GM19328 (cell line): ENCODE measurements at regions not wholly inside any gene's neighbourhood (a gene's known extent, or its start where the extent isn't known, plus 50 kb on each side); places are given as distances from the start of the nearest gene placed in this dataset.

Source experiments
- ATAC-seq: cut with Tn5 transposase; IDR thresholded peaks from one replicate; pipeline ENCODE4 v1.9.1; 2021; ENCODE audit warnings: mild to moderate bottlenecking, moderate library complexity; ENCODE audit not compliant: unreplicated experiment

DNA sequence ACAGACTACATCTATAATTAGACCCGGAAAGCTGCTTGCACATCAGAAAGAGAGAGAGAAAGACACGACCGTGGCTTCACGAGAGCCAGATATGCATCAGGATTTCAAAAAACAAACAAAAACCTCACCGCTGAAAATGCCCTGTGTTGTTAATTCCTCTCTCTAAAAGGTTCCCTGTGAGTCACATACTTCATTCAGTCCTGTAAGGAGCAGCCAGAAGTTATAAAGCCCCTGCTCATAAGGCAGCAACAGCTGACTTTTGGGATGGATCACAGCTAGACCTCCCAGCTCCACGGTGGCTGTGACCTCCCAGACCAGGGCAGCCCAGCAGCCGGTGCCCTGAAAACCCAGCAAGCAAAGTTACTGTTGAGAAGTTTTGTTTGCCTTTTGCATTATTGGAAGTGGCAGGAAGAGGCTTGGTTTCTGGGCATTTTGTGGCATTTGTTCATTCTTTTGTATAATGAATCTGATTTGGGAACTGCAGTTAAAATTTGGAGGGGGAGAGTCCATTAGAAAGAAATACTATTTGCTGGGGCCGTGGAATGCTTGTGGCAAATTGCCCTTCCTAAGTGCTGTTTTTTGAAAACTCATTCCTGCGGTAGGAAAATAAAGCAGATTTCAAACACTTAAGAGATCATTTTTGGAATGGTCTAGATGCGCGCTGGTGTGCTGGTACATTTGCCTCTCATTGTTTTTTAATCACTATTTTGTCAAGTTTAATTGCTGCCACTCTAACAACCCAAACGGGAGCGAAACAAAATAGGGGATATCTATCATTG lies 520.4 kb downstream of the BCOR start:
- ATAC-seq: no peak

DNA sequence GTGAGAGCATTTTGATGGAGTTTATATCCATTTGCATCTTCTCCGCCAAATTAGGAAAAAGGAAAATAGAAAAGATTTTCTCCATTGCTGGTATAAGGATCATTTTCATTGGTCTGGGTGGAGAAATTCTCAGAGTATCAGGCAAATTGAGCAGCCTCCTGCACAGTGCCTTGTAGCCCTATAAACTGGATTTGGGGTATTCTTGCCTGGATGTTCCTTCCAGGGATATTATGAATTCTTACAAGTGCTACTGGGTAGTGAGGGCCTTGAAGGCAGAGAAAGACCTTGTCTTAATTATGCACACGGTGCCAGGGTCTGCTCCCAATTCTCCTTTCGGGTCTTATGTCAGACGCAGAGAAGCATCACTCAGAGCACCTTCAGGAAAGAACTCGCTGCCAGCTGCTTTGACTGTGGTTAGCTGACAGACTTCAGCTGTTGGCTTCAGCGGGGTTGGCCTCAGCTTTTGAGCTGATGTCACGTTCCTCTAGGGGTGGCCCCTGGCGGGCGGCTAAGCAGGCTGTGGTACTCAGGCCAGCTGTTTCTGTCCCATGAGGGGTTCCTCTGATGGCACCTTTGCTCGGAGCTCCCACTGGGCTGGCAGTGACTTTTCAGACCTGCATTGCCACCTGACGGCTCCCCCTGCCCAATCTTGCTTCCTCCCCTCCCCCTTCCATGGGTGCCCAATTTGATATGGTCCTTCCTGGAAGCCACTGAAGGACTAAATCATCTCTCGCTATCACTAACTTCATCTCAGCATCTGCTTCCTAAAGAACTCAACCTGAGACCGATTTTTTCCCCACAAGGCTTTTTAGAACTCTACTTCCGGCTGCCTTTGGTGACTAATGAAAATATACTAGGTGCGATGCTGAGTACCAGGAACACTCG lies 519.5 kb downstream of the BCOR start:
- ATAC-seq: peak; percentile 79

DNA sequence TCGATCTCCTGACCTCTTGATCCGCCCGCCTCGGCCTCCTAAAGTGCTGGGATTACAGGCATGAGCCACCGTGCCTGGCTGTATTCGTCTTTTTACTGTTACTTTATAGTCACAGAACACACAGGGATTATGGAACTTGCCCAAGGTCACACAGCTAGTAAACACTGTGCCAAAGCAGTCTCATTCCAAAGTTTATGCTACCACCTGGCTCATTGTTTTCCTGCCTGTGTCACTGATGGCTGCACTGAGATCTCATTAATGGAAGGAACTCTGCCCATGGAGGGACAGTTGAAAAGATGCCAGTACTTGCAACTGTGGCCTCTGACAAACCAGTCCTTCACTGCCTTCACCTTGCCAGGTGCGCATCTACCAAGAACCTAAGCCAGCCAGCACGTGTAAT lies 517.7 kb downstream of the BCOR start:
- ATAC-seq: no peak

DNA sequence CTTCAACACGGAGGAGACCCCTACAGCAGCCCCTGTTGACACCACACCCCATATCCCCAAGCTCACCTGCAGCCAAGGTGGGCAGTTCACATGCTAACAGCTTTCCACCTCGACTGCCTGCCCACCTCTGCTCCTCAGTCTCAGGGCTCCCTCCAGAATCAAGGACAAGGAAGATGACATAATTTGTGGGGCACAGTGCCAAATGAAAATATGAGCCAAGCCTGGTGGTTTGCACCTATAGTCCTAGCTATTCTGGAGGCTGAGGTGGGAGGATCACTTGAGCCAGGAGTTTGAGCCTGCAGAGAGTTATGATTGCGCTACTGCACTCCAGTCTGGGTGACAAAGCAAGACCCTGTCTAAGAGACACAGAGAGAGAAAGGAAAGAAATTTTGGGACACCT lies 516.3 kb downstream of the BCOR start:
- no peak for ATAC-seq

DNA sequence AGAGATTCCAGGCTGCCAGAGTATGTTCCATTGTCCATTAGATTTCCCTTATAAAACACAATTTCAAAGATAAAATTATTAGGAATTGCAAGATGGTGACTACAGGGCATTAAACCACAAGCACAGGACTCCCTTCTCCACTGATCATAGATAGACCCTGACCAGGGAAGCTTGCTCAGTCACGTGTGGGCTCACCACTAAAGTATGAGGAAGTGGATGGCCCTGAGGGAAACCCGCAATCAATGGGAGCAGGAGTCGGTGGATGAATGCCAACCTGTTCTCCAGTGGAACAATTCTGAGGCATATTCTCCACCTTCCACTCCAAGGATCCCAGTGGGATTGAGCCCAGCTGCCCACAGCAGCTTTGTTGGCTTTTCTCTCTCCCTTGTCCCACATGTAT lies 515.7 kb downstream of the BCOR start:
- no peak for ATAC-seq

DNA sequence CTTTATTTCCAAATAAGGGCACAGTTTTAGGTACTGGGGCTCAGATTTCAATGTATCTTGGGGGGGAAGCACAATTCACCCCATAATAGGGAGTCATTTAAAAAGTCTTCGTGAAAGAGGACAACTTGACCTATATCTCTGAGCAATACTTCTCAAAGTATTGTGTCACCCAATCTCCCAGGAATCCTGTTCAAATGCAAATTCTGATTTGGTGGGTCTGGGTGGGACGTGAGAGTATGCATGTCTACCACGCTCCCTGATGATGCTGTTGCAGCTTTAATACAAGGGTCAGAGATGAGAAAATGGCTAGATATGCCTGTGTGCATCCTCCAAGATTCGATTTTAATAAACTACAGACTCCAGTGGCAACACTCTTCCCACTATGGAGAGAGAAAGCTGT lies 514.8 kb downstream of the BCOR start:
- ATAC-seq: no peak

DNA sequence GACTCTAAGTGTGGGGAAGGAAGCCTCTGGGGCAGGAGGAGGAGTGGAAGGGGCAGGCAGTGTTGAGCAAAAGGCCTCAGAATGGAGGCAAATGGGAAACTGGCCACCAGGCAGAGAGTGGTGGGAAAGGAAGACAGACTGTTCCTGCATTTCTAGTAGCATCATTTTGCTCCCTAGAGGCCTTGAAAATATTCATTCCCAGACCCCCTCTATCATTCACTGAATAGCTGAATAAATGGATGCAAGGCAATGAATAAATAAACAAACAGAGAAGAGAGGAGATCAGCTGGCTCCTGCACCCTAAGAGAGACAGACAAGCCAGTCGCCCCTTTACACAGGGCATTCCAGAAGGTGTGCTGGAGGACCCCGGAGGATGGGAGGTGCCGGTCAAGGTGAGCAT lies 511.9 kb downstream of the BCOR start:
- ATAC-seq: no peak

DNA sequence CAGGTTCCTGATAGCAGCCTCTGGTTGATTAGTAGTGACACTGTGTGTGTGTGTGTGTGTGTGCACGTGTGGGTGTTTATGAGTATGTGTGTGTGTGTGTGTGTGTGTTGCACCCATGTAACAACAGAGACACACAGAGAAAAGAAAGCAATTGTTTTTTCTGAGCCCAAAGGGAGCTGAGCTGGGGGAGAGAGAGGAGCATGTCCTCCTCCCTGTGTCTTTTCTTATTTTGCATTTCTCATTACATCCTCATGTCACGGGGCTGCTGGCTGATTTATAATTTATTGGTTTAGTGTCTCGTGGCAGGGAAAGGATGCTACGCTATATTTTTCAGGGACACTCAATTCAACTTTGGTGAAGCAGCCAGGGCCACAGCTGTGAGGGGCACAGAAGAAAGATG lies 511.4 kb downstream of the BCOR start:
- ATAC-seq: no peak

DNA sequence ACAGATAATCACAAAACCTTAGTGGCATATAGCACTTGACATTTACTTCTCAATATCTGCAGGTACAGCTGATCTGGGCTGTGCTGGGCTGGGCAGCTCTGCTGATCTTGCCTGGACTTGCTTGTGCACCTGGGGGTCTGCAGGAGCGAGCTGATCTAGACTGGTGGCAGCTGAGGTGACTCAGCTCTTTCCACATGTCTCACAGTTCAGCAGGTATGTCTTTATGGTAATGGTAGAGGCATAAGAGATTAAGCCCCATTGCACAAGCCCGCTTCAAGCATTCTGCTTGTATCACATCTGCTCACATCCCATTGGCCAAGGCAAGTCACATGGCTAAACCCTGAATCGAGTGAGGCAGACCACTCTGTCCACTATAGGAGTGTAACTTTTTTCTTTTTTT lies 506.7 kb downstream of the BCOR start:
- ATAC-seq: no peak

DNA sequence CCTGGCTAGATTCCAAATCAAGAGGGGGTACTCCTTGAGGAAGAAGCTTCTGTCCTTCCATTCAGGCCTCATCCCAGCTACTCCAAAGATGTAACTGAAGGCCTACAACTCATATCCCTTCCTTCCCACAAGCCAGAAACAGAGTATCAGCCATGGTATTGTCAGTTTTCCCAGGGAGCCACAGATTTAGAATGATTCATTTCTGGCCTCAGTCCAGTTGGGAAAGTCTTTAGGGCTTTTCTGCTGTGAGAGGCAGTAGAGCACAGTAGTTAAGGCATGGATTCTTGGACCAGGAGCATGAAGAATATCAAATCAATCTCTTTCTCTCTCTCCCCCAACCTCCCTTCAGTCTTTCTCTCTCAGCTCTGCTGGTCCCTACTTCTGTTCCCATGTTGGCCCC lies 505.0 kb downstream of the BCOR start:
- ATAC-seq: no peak

DNA sequence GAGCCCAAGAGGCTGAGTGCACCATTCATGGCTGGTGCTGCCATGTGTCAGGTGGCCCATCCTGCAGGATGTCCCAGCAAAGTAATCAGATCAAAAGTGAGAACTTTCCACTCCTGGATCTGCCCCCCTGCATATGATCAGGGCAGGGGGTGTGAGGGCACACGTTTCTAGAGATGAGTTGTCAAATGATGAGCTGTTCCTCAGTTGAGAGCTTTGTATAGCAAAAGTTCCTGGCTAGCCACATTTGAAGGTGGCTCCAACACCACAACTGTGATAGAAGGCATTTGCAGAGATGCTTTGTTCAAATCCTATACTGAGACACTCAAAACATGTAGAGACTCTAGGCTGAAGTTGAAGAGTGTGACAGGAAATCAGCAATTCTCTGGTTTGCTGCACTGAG lies 501.8 kb downstream of the BCOR start:
- ATAC-seq: no peak

DNA sequence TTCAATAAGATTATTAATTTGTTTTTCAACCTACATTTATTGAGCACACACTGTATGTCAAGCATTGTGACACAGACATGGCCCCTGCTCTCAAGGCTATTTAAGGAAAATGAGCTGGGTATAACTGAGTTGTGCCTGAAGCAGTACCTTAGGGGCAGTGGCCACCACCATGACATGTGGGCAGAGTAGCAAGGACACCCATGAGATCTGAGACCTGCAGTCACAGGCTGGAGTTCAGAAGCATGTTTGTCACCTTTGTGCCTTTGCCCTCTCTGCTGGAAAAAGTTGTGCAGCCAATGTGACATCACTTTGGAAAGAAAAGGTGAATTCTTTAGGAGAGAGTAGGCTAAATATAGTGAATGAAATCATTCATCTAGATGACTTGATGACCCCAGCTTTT lies 501.3 kb downstream of the BCOR start:
- ATAC-seq: no peak

DNA sequence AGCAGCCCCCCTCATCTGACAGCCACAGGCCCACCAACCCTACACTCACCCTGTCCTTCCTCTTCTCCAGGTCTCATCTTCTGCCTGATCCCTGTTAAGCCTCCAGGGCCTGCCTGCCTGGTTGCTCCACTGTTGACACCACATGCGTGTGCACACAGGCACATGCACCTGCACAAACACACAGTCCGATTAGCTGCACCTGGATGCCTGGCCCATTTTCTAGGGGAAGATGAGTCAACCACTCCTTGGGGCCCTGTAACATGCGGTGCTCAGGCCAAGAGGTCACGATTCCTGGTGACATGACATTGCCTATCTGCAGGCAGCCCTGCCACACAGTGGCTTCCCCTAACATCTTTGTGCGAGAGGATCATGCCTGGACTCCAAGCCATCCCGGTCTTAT lies 498.4 kb downstream of the BCOR start:
- ATAC-seq: no peak

DNA sequence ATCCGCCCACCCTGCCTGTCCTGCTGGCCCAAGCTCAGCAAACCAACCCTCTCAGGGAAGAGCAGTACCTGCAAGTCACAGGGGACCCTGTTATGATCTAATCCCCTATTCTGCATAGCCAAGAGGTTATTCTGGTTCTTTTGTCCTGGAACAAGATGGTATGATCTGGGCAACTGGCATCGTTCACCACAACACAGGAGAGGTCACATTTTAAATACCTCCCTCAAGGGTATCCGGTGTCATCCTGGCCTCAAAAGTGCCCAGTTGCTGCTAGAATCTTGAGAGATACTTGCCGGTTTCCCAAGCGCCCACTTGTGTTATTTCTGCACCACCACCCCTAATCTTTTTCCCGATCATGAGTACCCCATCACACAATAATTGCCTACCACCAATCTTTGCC lies 497.5 kb downstream of the BCOR start:
- no peak for ATAC-seq

DNA sequence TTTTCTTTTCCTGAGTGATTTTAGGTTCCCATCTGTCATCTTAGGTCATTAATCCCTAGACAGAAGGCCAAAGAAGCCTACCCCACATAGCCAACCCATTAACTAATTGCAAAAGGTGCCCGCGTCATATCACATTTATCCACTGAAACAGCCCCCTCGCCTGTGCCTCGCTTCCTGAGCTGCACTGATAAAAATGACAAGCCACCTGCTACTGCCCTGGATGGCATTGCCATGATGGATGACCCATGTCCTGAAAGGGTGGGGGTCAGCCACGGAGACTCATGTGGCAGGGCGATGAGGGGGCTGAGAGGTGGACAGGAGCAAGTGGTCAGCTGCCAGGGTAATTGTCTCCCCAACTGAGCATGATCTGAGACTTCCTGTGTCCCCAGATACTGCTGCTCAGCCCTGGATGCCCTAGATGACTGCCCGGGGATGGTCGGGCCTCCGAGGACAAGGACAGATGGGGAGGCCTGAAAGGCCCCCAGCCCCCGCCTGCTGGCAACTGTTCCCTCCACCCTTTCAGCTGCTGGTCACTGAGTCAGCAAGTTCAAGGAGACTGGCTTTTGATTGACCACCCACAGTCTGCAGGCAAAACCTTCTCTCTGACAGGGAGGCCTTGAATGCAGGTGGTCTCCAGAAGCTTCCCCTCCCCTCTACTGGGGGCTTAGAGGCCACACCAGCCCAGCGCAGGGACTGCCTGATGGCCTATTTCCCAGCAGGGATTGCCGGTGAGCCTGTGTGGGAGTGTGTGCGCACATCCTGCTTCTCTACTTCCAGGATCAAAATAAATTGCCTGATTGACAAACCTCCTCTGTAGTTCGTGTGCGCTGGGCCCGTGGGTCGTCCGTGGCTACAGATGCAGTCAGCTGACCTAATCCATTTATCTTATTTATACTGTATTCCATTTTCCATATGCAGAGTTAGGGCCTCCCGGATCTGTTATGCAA lies 496.3 kb downstream of the BCOR start:
- no peak for ATAC-seq

DNA sequence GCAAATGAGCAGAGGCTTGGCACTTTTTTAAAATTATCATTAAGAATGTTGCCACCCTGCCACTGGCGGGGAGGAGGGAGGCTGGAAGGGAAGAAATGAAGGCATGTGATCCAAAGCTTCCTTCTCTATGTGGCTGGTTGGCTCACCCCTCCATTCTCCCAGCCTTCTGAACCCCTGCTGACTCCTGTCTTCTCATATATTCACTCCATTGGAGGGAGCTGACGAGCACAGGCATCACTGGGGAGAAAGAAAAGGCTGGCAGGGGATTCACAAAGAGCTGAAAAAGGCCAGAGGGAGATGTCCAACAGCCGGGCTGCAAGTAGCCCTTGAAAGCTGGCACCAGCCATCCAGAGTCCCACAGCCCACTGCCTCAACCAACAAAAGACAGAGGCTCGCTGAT lies 495.6 kb downstream of the BCOR start:
- no peak for ATAC-seq

DNA sequence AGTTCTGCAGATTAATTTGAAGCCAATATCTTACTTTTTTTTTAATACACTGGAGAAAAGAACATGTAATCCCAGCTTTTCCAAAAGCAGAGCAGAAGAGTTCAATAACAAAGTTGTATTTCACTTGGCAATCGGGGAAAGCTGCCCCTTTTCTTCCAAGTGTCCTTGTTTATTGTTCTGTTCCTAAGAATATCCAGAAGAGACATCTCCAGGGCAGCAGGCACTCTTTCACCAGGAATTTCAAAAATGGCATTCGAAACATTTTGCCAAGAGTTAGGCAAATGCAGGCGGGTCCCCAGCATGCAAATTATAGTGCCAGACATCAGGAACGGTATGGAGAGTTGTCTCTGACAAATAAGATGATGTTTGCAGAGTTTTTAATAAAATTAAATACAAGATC lies 494.5 kb downstream of the BCOR start:
- no peak for ATAC-seq

DNA sequence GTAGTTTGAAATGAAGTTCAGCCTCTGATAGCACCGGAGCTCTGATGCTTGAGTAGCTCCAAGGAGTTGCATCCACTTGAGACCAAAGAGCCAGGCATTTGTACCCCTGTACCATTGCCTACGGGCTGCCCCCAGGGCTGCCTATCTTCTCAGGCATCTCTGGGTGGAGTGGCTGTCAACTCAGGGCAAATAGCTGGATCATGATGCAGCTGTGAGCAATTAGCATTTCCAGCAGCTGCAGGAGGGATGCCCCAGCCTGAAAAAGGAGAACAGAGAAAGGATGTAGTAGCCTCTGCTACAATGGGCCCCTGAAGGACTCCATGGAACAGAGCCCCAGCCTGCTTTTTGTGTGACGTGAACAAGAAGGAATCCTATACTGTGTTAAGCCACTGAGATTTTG lies 492.6 kb downstream of the BCOR start:
- no peak for ATAC-seq

DNA sequence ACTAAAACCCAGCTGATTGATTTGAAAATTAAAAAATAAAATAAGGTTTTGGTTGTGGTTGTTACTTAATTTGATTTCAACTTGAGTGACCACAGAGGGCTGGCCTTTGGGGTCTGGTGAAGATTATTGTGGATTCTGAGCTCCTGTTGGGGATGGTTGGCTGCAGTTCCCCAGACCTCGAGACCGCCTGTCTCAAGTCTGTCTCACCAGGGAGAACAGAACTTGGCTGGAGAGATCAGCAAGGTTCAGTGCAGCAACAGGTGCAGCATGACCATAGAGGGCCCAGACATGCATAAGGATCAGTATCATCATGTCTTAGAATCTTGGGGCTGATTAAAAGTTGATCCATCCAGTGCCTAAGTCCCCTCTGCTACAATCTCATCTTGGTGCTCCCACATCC lies 491.9 kb downstream of the BCOR start:
- ATAC-seq: no peak

DNA sequence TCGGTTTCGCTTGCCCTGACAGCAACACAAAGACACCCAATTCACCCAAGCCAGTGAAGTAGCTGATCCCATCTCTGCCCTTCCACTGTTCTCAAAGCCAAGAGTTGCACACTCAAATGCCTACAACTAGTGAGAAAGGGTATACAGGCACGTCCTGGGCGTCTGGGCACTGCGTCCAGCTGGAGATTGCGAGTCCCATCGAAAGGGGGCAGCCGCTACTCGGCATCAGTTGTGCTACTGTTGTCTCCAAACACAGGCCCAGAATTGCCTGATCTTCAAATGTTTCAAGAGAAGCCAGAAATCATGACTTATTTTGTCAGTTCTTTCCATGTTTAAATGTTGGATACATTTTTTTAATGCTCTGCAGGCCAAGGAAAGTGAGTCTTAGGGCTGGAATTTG lies 487.8 kb downstream of the BCOR start:
- no peak for ATAC-seq

DNA sequence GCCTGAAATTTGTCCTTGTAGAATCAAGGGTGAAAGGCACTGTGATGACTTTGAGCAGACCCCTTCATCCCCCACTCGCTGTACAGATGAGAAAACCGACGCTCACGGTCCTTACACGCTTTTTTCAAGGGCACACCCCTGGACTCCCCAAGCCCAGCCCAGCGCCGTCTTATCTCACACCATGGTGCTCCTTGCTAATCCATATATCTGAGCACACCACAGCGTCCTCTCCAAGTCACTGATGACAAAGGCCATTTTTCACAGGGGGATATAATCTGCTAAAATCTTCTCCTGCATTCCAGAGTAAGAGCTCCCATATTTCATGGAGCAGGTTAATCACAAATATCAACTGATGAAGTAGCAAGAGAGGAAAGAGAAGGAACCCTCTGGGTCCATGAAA lies 486.3 kb downstream of the BCOR start:
- no peak for ATAC-seq
